Lower leg skin (tissue), 3 donors: ENCODE measurements at regions not wholly inside any gene's neighbourhood (a gene's known extent, or its start where the extent isn't known, plus 50 kb on each side); places are given as distances from the start of the nearest gene placed in this dataset.

Experiments used
- CTCF ChIP-seq, 3 donors: fragments of 450-650 bp; IDR thresholded peaks; one replicate each; pipeline ENCODE4 v1.5.1; 2016; ENCODE audit warnings: antibody characterized with exemption in 3 of 3, mild to moderate bottlenecking in 3 of 3, moderate library complexity in 2 of 3
- POLR2A ChIP-seq, 2 donors: fragments of 450-650 bp; IDR thresholded peaks; one replicate each; pipeline ENCODE4 v1.6.1; 2016 to 2017; ENCODE audit warnings: antibody characterized with exemption in 2 of 2, mild to moderate bottlenecking in 1 of 2, moderate library complexity in 1 of 2

GRCh38 chr14:26996246-26996645 is 398.4 kb upstream of the NOVA1 start:
- TF ChIP-seq CTCF (IDR thresholded peaks at IDR 0.05) = no peak
- no peak for TF ChIP-seq POLR2A (IDR thresholded peaks at IDR 0.05)
